NCI-H187 treated with DMSO at 0.1 percent for 48 hours (cell line): ENCODE measurements at regions not wholly inside any gene's neighbourhood (a gene's known extent, or its start where the extent isn't known, plus 50 kb on each side); places are given as distances from the start of the nearest gene placed in this dataset.
"Not testable (repeated sequence)": the region's sequence is repeated elsewhere in the genome, so short reads cannot be mapped to it uniquely, and the experiment has no call there.

Experiments used
- DNase-seq: peaks from one replicate; lab custom pipeline; 2025; lab: John Stamatoyannopoulos, UW

DNA sequence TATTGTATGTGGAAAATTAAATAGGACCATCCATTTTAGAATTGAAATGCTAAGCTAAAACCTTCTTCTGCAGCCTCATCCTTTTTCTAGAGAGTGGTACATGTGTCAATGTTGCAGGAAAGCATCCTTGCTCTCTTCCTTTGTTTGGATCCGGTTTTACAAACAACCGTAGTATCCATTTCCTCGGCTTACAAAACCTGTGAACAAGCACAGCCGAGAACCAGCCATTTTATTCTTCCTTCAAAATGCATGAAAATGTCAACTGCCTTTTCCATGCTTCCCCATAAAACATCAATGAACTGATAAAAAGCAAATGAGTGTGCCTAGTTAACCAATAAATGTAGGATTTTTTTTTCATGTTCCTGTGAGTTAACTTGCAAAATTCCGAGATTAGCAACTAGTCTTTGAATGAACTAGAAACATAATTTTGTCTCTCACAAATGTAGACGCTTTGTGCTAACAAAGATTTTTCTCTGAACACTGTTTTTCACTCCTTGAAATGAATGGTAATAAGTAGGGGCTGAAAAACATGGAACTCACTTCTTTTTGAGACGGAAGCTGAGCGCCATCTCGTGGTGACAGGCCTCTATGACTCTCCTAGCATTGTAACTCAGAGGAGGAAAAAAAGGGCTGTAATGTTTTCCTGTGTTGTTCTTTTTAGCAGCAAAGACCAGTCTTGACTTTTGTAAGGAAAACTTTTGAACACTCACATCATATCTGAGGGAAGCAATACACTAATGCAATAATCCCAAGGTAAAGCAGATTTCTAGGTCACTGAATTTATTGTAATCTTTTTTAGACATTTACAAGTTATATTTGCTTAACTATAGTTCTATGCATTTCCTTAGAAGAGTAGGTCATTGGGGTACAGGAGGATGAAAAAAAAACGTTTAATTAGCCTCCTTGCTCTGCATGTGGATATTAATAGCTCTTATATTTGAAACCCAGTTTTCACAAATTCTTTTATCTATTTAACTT is 157.4 kb upstream of the FOXG1 start:
- DNase-seq: peak; percentile 41

DNA sequence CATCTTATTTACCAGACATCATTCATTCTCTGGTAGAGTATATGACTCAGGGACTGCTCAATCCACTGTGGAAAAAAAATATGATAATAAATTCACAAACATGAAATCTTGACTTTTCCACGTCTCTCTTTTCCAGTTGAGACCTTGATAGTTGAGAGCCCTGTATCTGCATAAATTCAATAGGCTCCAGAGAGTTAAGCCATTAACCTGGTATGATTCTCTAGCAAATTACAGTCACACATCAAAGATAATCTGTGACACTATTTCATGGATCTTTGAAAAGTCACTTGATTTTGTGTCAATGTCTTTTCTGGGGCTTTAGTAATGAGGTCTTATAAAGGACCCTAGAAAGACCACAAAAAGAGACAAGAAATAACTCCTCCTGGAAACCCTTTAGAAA is 154.2 kb upstream of the FOXG1 start:
- no peak for DNase-seq

- DNase-seq: no peak
Observed at GRCh38 chr14:28613532-28613931, 153.1 kb upstream of the FOXG1 start.

DNA sequence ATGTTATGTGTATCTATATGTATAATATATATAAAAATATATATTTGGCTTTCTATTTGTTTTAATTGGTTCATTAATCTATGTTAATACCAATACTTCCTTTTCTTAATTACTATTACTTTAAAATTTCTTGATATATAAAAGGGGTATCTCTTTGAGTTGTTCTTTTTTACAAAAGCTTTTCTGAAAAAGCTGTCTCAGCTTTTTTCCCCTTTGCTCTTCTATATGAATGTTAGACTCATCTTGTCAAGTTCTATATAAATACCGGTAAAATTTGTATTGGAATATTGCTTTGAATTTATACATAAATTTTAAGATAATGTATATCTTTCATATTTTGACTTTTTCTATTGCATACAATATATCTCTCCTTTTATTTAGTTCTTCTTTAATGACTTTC is 139.8 kb upstream of the FOXG1 start:
- no peak for DNase-seq

DNA sequence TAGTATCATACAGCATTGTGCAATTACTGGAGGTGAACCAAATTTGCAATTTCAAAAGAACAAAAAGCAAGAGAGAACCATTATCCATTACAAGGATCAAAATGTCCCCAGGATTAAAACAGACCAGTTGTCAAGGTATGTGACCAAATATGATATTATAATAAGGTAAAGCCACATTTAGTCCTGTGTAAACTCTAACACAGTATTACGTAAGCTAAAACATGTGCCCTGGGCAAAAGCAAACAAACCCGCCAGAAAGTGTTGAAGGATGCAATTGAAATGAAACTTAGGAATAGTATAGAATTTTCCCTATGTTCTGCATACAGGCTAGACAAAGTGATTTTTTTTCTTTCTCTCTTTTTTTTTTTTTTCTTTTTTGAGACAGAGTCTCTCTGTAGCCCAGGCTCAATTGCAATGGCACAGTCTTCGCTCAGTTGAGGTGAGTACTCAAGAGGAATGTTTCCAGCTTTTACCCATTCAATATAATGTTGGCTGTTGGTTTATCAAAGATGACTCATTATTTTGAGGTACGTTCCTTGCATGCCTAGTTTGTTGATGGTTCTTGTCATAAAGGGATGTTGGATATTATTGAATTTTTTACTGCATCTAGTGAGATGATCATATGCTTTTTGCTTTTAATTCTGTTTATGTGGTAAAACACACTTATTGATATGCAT is 137.1 kb upstream of the FOXG1 start:
- no peak for DNase-seq

GRCh38 chr14:28630100-28630499 is 136.5 kb upstream of the FOXG1 start:
- DNase-seq: no peak

- DNase-seq: no peak
Observed at GRCh38 chr14:28635387-28635786, 131.2 kb upstream of the FOXG1 start.

- not testable (repeated sequence) for DNase-seq
Observed at GRCh38 chr14:28635816-28636215, 130.8 kb upstream of the FOXG1 start.

GRCh38 chr14:28641189-28641588 is 125.4 kb upstream of the FOXG1 start:
- DNase-seq: not testable (repeated sequence)

DNA sequence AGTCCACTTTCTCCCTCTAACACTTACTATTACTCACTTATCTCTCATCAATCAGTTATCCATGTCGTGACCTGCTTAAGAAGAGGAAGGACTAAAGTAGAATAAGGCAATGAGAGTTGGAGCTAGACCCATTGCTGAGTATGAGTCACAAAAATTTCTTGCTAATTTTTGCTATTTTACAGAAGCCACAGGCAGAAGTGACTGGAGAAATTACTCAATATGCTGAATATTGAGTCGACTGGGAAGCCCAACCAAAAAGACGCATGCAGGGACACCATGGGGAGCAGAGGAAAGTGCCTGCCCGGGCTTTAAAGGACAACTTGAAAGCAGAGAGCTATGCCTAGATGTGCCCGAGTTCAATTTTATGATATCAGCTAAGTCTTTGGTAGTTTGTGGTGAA is 115.4 kb upstream of the FOXG1 start:
- no peak for DNase-seq

DNA sequence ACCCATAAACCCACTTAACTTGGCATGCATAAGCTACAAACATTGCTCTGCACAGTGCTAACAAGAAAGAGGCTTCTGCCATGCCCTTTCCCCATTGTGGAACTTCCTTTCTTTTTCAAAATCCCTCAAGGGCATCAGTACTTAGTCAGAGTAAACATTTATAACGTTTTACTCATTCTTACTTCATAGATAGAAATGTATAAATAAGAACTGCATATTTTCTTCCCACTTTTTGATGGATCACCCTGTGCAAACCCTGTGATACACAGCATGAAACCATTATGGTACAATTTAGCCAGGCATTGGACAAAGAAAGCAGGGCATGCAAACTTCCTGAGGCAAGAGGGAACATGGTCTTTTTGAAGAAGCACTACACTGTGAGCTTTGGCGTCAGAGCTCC is 113.8 kb upstream of the FOXG1 start:
- no peak for DNase-seq

GRCh38 chr14:28653521-28653920 is 113.1 kb upstream of the FOXG1 start:
- no peak for DNase-seq

DNA sequence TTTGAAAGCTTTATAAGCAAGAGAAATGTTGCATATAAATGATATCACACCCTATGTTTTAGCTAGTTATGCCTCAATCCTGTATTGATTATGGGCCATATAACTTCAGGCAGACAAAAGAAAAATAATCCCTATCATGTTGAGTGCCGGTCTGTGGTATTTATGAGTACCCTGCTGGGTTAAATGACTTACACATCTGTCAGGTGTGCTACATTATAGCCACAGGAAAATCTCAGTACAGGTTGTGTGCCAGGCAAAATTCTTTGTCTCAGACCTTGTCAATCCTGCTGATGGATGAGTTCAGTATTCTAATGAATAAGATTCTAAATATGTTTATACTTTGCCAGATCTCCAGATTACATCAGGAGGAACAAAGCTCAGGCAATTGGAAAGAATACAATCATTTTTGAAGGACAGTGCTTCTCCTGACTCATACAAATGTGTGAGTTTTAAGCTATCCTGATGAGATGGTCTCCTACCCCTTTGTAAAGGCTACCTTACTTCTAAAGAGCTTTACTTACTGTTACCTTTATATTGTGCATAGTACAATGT is 109.8 kb upstream of the FOXG1 start:
- DNase-seq: peak; percentile 17

DNA sequence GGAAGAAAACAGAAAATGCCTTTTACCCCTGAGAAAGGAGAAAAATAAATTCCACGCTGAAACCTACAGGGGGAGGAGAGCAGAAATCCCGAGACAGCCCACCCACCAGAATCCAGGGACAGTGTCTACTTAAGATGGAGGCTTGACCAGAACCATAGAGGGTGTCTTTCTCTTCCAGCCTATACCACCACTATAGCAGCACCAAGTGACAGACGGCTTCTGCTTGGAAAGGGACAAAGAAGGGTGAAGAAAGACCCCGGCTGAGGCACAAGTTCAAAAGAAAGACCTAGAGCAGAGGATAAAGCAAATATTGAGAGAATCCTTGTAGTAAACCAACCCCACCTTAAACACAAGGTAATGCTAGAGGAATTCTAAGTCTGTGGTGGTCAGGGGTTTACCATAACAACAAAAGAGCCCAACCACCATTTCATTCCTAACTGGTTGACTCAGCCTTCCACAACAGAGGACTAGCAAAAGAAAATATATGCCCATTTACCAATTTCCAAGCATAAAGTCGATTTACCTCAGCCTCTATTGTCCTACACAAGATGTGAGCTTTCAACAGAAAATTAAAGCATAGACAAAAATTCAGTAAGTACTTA is 105.3 kb upstream of the FOXG1 start:
- DNase-seq: no peak

DNA sequence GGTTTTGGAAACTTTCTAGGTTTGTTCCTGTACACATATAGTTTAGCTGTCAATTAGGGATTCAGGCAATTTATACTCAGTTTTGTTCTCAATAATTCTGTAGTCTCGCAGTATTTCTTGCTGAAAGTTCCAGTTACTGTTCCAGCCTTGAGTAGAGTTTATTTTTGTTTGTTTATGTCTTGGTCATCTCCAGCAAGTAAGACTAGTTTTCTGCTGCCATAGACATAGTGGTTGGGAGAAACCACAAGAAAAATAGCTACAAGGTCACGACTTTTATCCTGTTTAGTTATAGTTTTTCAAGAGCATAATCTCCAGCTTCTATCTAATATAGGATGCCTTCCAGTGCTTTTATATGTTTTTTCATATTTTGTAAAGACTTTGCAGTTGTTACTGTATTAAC is 99.6 kb upstream of the FOXG1 start:
- no peak for DNase-seq

DNA sequence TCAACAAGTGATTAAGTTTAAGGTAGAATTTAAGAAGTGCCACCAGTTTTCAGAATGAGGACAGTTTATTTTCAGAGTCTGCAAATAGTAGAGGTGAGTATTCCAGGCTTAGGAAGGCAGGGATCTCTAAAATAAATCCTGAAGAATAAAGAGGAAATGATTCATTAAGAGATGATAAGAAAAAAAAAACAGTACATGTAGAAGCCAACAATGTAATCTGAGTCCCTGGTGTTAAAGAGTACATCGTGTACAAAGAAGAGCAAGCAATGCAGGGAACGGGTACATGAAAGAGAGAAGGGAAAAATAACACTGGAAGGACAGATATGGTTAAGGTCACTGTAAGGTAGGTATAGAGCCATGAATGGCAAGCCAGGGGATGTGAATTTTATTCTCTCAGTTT is 95.2 kb upstream of the FOXG1 start:
- no peak for DNase-seq

DNA sequence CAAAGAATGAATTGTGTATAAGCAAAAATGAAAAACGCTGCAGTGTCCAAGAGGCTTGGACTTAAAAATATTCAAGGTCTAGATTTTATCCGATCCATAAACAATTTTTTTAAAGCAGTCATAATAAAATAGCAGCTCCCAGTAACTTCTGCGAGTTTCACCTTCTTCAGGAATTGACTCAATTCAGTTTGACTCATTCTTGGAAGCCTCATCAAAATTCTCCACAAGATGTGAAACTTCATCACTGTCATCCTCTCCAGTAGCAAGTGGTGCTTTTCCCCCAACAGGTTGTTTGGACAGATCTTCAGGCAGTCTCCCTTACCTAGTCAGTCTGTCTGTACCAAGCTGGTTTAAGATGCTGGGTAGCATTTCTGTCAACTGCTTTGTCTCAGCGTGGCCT is 93.5 kb upstream of the FOXG1 start:
- no peak for DNase-seq

DNA sequence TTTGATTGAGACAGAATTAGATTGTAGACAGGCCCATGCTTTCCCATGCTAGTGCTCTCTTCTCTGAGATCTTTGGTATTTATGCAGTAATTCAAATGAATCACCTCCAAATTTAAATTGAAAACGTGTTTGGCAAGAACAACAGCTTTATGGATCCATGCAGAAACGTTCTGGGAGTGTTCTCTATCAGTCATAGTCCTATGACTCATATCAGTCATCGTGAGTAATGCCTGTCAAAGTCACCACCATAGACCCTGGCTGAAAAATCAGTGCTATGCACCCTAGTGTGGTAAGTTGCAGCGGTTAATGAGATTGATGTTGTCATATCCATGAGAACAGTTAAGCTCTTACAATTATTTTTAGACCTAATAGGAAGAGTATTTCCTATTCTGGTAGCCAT is 90.1 kb upstream of the FOXG1 start:
- no peak for DNase-seq

GRCh38 chr14:28677381-28677780 is 89.2 kb upstream of the FOXG1 start:
- no peak for DNase-seq

- DNase-seq: no peak
Observed at GRCh38 chr14:28678887-28679286, 87.7 kb upstream of the FOXG1 start.

- DNase-seq: no peak
Observed at GRCh38 chr14:28681681-28682080, 84.9 kb upstream of the FOXG1 start.

GRCh38 chr14:28690029-28690692 is 76.4 kb upstream of the FOXG1 start:
- DNase-seq: peak; percentile 37
